ENCODE measurements at regions not wholly inside any gene's neighbourhood (a gene's known extent, or its start where the extent isn't known, plus 50 kb on each side); places are given as distances from the start of the nearest gene placed in this dataset.

DNA sequence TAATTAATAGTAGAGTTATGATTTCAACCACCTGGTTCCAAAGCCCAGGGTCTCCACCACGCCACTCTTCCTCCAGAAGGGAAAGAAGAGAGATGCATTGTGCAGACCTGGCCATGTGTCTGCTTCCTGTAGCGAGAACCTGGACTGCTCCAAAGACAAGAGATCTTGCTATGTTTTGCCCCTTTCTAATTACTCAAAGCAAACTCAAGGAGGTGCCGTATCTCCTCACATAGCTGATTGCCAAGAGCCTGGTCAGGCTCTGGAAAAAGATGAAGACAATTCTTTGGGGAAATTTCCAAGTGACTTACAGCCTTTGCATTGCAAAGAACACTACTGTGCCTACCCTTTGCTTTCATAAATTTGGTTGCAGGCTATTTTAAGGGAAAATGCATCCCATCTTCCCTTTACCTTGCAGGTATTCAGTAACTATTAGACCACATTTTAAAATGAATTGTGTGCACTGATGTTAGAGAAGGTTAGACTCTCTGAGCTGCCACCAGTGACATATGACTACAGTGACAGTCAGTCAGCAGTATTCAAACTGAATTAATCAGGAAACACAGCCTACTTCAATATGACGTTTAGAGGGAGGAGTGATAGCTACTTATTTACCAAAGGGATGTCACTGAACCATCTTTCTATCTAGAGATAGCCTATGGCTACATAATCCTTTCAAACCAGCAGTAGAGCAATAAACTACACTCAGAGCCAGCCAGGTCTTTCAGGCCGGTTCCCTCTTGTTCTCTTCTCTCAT is 842.1 kb upstream of the FANCL start:
- no peak overlapping the region for H2BK15ac ChIP-seq (ENCODE audit: low read length)
- DNase-seq (ENCODE audit: low read depth in 1 of 2, low spot score in 2 of 2), result no peak
- H3K9me3 ChIP-seq (ENCODE audit: insufficient read depth in 2 of 2, low read depth in 1 of 2, low read length in 1 of 2), result no peaks in the 10 kb centered on the region; a peak in 1 of 4 replicates
- no peak overlapping the region for H3K14ac ChIP-seq (ENCODE audit: insufficient read length)
- no peak overlapping the region for H3K27ac ChIP-seq (ENCODE audit: low read depth, low read length)
- no peak overlapping the region for H3K9ac ChIP-seq (replicated peaks in 1 of 4; ENCODE audit: extremely low read depth in 1 of 4, low read depth in 3 of 4, low read length in 3 of 4)
- CTCF ChIA-PET (ENCODE audit: partially characterized antibody), result interaction anchor here (1.2 to 2.1 kb wide), 7 partner anchors 36 to 502 kb away, joined by 3 to 5 read pairs (median 4); no protein-coding TSS in a partner anchor
- H4K91ac ChIP-seq (replicated peaks; ENCODE audit: insufficient read length, low read length), result no peak overlapping the region
- 79% methylated on average over 5 of the region's 5 CpGs; no CpG with 5 or more reads in 1 of the 2 experiments for WGBS, 2 experiments (ENCODE audit: extremely low coverage in 1 of 2, insufficient coverage in 1 of 2, insufficient read length in 1 of 2, insufficient replicate concordance in 2 of 2, low coverage in 1 of 2, low lambda C conversion rate in 2 of 2, missing lambda C conversion rate in 1 of 2)
- H3K79me1 ChIP-seq (ENCODE audit: low read depth, low read length), result no peaks in the 10 kb centered on the region
- no peak overlapping the region for H2AK5ac ChIP-seq (ENCODE audit: low read depth, low read length)
- H2BK12ac ChIP-seq (ENCODE audit: low read depth, low read length), result no peak overlapping the region
- no peak overlapping the region for H3K4me2 ChIP-seq (ENCODE audit: insufficient read depth in 1 of 2, low read depth in 2 of 2, low read length in 2 of 2)
- no peak overlapping the region for H3K56ac ChIP-seq (replicated peaks; ENCODE audit: insufficient read length, low read depth, low read length)
- no peak overlapping the region for H3K18ac ChIP-seq (ENCODE audit: extremely low read depth, low read length)
- H3K79me2 ChIP-seq (ENCODE audit: control insufficient read depth in 1 of 2, insufficient read depth in 2 of 2, low read length in 2 of 2), result no peaks in the 10 kb centered on the region
- no peak overlapping the region for H2BK5ac ChIP-seq (ENCODE audit: low read depth, low read length)
- no peak overlapping the region for H3K4ac ChIP-seq (replicated peaks; ENCODE audit: insufficient read length, low read depth, low read length)
- no peak overlapping the region for H4K5ac ChIP-seq (ENCODE audit: insufficient read length, low read depth, low read length)
- H2AFZ ChIP-seq (ENCODE audit: low read length), result no peak overlapping the region
- no peak overlapping the region for H2BK20ac ChIP-seq (ENCODE audit: low read length)
- H4K8ac ChIP-seq (ENCODE audit: extremely low read depth, insufficient read depth, low read length), result no peak overlapping the region
- FAIRE-seq, result no peak
- POLR2A ChIA-PET (ENCODE audit: partially characterized antibody), result no interaction called here
- no peak overlapping the region for H2BK120ac ChIP-seq (replicated peaks; ENCODE audit: low read depth, low read length)
- H3K4me1 ChIP-seq (replicated peaks in 1 of 4; ENCODE audit: control insufficient read depth in 3 of 4, insufficient read depth in 4 of 4, low read length in 3 of 4), result no peaks in the 10 kb centered on the region; a peak in 1 of 7 replicates
- no peaks in the 10 kb centered on the region for H3K23me2 ChIP-seq (ENCODE audit: low read depth, low read length)
- no peaks in the 10 kb centered on the region for H3K36me3 ChIP-seq (ENCODE audit: control insufficient read depth in 2 of 4, insufficient read depth in 4 of 4, low read length in 3 of 4)
- no peaks in the 10 kb centered on the region for H4K20me1 ChIP-seq (replicated peaks in 1 of 2; ENCODE audit: control insufficient read depth in 1 of 2, insufficient read depth in 2 of 2, low read length in 2 of 2)
- H3K4me3 ChIP-seq (ENCODE audit: extremely low read depth in 1 of 4, insufficient read depth in 2 of 4, low read depth in 3 of 4, low read length in 4 of 4), result no peak overlapping the region
- H3K23ac ChIP-seq (ENCODE audit: insufficient read length), result no peak overlapping the region
- no peaks in the 10 kb centered on the region for H3K27me3 ChIP-seq (replicated peaks in 1 of 4; ENCODE audit: control insufficient read depth in 3 of 4, extremely low read depth in 1 of 4, insufficient read depth in 3 of 4, low read length in 3 of 4)
- TF ChIP-seq JUND (IDR thresholded peaks at IDR 0.05; ENCODE audit: low read length), result no peak
- TF ChIP-seq SIX5 (IDR thresholded peaks at IDR 0.05; ENCODE audit: low read depth, low read length), result no peak
- TF ChIP-seq RAD21 (IDR thresholded peaks at IDR 0.05 in 1 of 2, conservative IDR thresholded peaks at IDR 0.05 in 1 of 2; ENCODE audit: low read depth in 2 of 2, low read length in 2 of 2), result peak; percentile 51 to 69
- TF ChIP-seq HDAC6 (IDR thresholded peaks at IDR 0.05; ENCODE audit: low read depth, low read length), result no peak
- TF ChIP-seq, protein P1, sequence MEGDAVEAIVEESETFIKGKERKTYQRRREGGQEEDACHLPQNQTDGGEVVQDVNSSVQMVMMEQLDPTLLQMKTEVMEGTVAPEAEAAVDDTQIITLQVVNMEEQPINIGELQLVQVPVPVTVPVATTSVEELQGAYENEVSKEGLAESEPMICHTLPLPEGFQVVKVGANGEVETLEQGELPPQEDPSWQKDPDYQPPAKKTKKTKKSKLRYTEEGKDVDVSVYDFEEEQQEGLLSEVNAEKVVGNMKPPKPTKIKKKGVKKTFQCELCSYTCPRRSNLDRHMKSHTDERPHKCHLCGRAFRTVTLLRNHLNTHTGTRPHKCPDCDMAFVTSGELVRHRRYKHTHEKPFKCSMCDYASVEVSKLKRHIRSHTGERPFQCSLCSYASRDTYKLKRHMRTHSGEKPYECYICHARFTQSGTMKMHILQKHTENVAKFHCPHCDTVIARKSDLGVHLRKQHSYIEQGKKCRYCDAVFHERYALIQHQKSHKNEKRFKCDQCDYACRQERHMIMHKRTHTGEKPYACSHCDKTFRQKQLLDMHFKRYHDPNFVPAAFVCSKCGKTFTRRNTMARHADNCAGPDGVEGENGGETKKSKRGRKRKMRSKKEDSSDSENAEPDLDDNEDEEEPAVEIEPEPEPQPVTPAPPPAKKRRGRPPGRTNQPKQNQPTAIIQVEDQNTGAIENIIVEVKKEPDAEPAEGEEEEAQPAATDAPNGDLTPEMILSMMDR (IDR thresholded peaks at IDR 0.05; ENCODE audit: control extremely low read depth in 1 of 3, insufficient read depth in 1 of 3, low read depth in 1 of 3, low read length in 3 of 3), result peak in 1 of 3 experiments; percentile 31; a peak in 2 of 4 replicates
- no peak for TF ChIP-seq POU5F1 (IDR thresholded peaks at IDR 0.05; ENCODE audit: low read depth, low read length)
- TF ChIP-seq MAFK (IDR thresholded peaks at IDR 0.05; ENCODE audit: low read depth, low read length), result no peak
- no peak for TF ChIP-seq SRF (IDR thresholded peaks at IDR 0.05; ENCODE audit: low read depth, low read length)
